T-cell (primary cell): ENCODE measurements at regions not wholly inside any gene's neighbourhood (a gene's known extent, or its start where the extent isn't known, plus 50 kb on each side); places are given as distances from the start of the nearest gene placed in this dataset.
"Not testable (repeated sequence)": the region's sequence is repeated elsewhere in the genome, so short reads cannot be mapped to it uniquely, and the experiment has no call there.

Experiments used
- ATAC-seq, 4 experiments: fragments of 200-7000 bp in 3 of 4; fragments of 150-1000 bp in 1 of 4; cut with Tn5 transposase; replicated peaks in 1 of 4; 1 replicate in 3 of 4; 2 replicates in 1 of 4; pipeline ENCODE4 v1.10.0; 2021; ENCODE audit warnings: moderate library complexity in 3 of 4, mild to moderate bottlenecking in 2 of 4, moderate number of reproducible peaks in 1 of 4
- CTCF ChIA-PET, 2 donors: fragments of 300-600 bp; sonication (Branson Sonifier 250); formaldehyde crosslinking; loops; one replicate each; lab custom pipeline; 2022; ENCODE audit warnings: antibody characterized with exemption in 2 of 2; lab: Charles Lee
- POLR2A ChIA-PET, 2 donors: fragments of 300-600 bp; sonication (Branson Sonifier 250); formaldehyde crosslinking; loops; one replicate each; lab custom pipeline; 2022; ENCODE audit warnings: antibody characterized with exemption in 2 of 2; lab: Charles Lee
- DNase-seq, 35 experiments: peaks; one replicate each; pipeline versions ENCODE4 v3.0.0 to v3.0.0-alpha.2; 2013 to 2023
- H3K27ac ChIP-seq: one replicate; pipeline ENCODE4 v1.5.1; 2013; ENCODE audit warnings: low read length
- H3K27me3 ChIP-seq, 2 experiments: replicated peaks in 1 of 2; 1 replicate in 1 of 2; 2 replicates in 1 of 2; pipeline versions ENCODE4 v1.6.1 to v1.7.0; 2013; ENCODE audit warnings: low read length in 1 of 2, mixed read lengths in 1 of 2; ENCODE audit not compliant: control insufficient read depth in 2 of 2, insufficient read depth in 2 of 2; ENCODE audit errors: extremely low read depth in 1 of 2
- H3K36me3 ChIP-seq, 2 donors: 1 replicate in 1 of 2; 2 replicates in 1 of 2; pipeline versions ENCODE4 v1.6.1 to v1.7.0; 2013; ENCODE audit warnings: low read length in 1 of 2; ENCODE audit not compliant: control insufficient read depth in 2 of 2, insufficient read depth in 1 of 2; ENCODE audit errors: extremely low read depth in 1 of 2
- H3K4me1 ChIP-seq, 2 experiments: 1 replicate in 1 of 2; 2 replicates in 1 of 2; pipeline versions ENCODE4 v1.6.1 to v1.7.0; 2013; ENCODE audit warnings: low read length in 2 of 2, mixed read lengths in 1 of 2; ENCODE audit not compliant: insufficient read depth in 2 of 2, control insufficient read depth in 1 of 2; ENCODE audit errors: extremely low read depth in 1 of 2
- H3K4me3 ChIP-seq, 2 donors: 1 replicate in 1 of 2; 2 replicates in 1 of 2; pipeline versions ENCODE4 v1.5.1 to v1.7.0; 2013; ENCODE audit warnings: mild to moderate bottlenecking in 2 of 2, low read length in 1 of 2, moderate library complexity in 1 of 2; ENCODE audit not compliant: control insufficient read depth in 1 of 2; ENCODE audit errors: extremely low read depth in 1 of 2
- H3K9me3 ChIP-seq: 2 replicates; pipeline ENCODE4 v1.7.0; 2013
- H3K27ac Mint-ChIP-seq, 2 donors: one replicate each; pipeline ENCODE4 v1.8.0; 2020 to 2021; ENCODE audit warnings: mild to moderate bottlenecking in 2 of 2, mixed read lengths in 2 of 2
- H3K27me3 Mint-ChIP-seq, 2 donors: one replicate each; pipeline ENCODE4 v1.8.0; 2021 to 2022; ENCODE audit warnings: mixed read lengths in 2 of 2
- H3K36me3 Mint-ChIP-seq: one replicate; pipeline ENCODE4 v1.8.0; 2021; ENCODE audit warnings: mixed read lengths
- H3K4me1 Mint-ChIP-seq, 3 donors: one replicate each; pipeline ENCODE4 v1.8.0; 2020 to 2022; ENCODE audit warnings: mixed read lengths in 3 of 3, mild to moderate bottlenecking in 1 of 3
- H3K4me3 Mint-ChIP-seq, 3 donors: one replicate each; pipeline ENCODE4 v1.8.0; 2020 to 2022; ENCODE audit warnings: mild to moderate bottlenecking in 3 of 3, mixed read lengths in 3 of 3, moderate library complexity in 3 of 3
- H3K9me3 Mint-ChIP-seq, 3 donors: one replicate each; pipeline ENCODE4 v1.8.0; 2020 to 2022; ENCODE audit warnings: mixed read lengths in 3 of 3
- WGBS: methylation state at CpG from one replicate; pipeline ENCODE4 v1.1.5; 2013; ENCODE audit warnings: missing lambda C conversion rate; ENCODE audit not compliant: insufficient coverage; 5-methylcytosine and 5-hydroxymethylcytosine counted together

GRCh38 chr21:7774219-7774618 lies 2747.2 kb upstream of the TPTE start:
- POLR2A ChIA-PET, CTCF ChIA-PET, H3K27me3 Mint-ChIP-seq, DNase-seq, H3K27ac ChIP-seq, H3K4me1 ChIP-seq, H3K9me3 Mint-ChIP-seq, H3K4me3 ChIP-seq, H3K27me3 ChIP-seq, H3K36me3 ChIP-seq, H3K4me1 Mint-ChIP-seq, H3K36me3 Mint-ChIP-seq, H3K4me3 Mint-ChIP-seq, H3K27ac Mint-ChIP-seq, H3K9me3 ChIP-seq, ATAC-seq: not testable (repeated sequence)
- WGBS: no CpG with 5 or more reads among the region's 5 CpGs

- H3K27me3 Mint-ChIP-seq, H3K4me1 Mint-ChIP-seq, CTCF ChIA-PET, H3K36me3 ChIP-seq, H3K36me3 Mint-ChIP-seq, H3K4me3 ChIP-seq, H3K4me1 ChIP-seq, H3K27me3 ChIP-seq, H3K9me3 Mint-ChIP-seq, H3K9me3 ChIP-seq, POLR2A ChIA-PET: not testable (repeated sequence)
- DNase-seq: peak in 22 of 35 experiments; percentile 0 to 62 (median 7)
- ATAC-seq: peak in 1 of 4 experiments; percentile 32
- Mint-ChIP-seq H3K4me3 (peak overlapping the region in 1 of 3 donors; percentile 22), H3K27ac (peak overlapping the region; percentile 91 to 93)
- peak overlapping the region; percentile 52 for H3K27ac ChIP-seq
- 0% methylated on average over 4 of the region's 7 CpGs for WGBS
Measured at GRCh38 chr21:7775327-7775984, 2745.9 kb upstream of the TPTE start.

GRCh38 chr21:7776035-7776434 lies 2745.3 kb upstream of the TPTE start:
- H3K4me1 Mint-ChIP-seq, H3K27me3 ChIP-seq, H3K4me3 ChIP-seq, DNase-seq, H3K4me1 ChIP-seq, H3K9me3 Mint-ChIP-seq, H3K36me3 ChIP-seq, CTCF ChIA-PET, H3K9me3 ChIP-seq, H3K27me3 Mint-ChIP-seq, H3K36me3 Mint-ChIP-seq, POLR2A ChIA-PET: not testable (repeated sequence)
- H3K27ac ChIP-seq: peak overlapping the region; percentile 52
- peak overlapping the region; percentile 91 to 93 for H3K27ac Mint-ChIP-seq
- WGBS: no CpG with 5 or more reads among the region's 6 CpGs
- peak in 1 of 4 experiments; percentile 52 for ATAC-seq
- H3K4me3 Mint-ChIP-seq: peak overlapping the region in 1 of 3 donors; percentile 22

- CTCF ChIA-PET, DNase-seq, H3K9me3 Mint-ChIP-seq, H3K9me3 ChIP-seq, H3K27ac Mint-ChIP-seq, H3K4me1 ChIP-seq, ATAC-seq, H3K36me3 Mint-ChIP-seq, H3K27me3 ChIP-seq, H3K4me3 ChIP-seq, H3K36me3 ChIP-seq, H3K27me3 Mint-ChIP-seq, H3K27ac ChIP-seq, POLR2A ChIA-PET, H3K4me1 Mint-ChIP-seq, H3K4me3 Mint-ChIP-seq: not testable (repeated sequence)
- no CpG with 5 or more reads among the region's 2 CpGs for WGBS
Measured at GRCh38 chr21:7776622-7777021, 2744.8 kb upstream of the TPTE start.

GRCh38 chr21:7777289-7777688 lies 2744.1 kb upstream of the TPTE start:
- H3K4me3 ChIP-seq, H3K27ac Mint-ChIP-seq, H3K27ac ChIP-seq, H3K27me3 Mint-ChIP-seq, H3K9me3 Mint-ChIP-seq, H3K27me3 ChIP-seq, H3K4me3 Mint-ChIP-seq, H3K4me1 Mint-ChIP-seq, ATAC-seq, H3K9me3 ChIP-seq, H3K4me1 ChIP-seq, H3K36me3 ChIP-seq, H3K36me3 Mint-ChIP-seq, CTCF ChIA-PET, DNase-seq, POLR2A ChIA-PET: not testable (repeated sequence)
- WGBS: no CpG with 5 or more reads among the region's 11 CpGs

GRCh38 chr21:7787427-7788078 lies 2733.8 kb upstream of the TPTE start:
- H3K36me3 ChIP-seq, H3K4me3 Mint-ChIP-seq, H3K9me3 ChIP-seq, H3K27ac Mint-ChIP-seq, H3K27me3 Mint-ChIP-seq, H3K4me1 ChIP-seq, CTCF ChIA-PET, H3K36me3 Mint-ChIP-seq, H3K4me1 Mint-ChIP-seq, DNase-seq, H3K27ac ChIP-seq, ATAC-seq, H3K4me3 ChIP-seq, POLR2A ChIA-PET, H3K9me3 Mint-ChIP-seq, H3K27me3 ChIP-seq: not testable (repeated sequence)
- WGBS: no CpG with 5 or more reads among the region's 5 CpGs
